ENCODE measurements at regions not wholly inside any gene's neighbourhood (a gene's known extent, or its start where the extent isn't known, plus 50 kb on each side); places are given as distances from the start of the nearest gene placed in this dataset.

DNA sequence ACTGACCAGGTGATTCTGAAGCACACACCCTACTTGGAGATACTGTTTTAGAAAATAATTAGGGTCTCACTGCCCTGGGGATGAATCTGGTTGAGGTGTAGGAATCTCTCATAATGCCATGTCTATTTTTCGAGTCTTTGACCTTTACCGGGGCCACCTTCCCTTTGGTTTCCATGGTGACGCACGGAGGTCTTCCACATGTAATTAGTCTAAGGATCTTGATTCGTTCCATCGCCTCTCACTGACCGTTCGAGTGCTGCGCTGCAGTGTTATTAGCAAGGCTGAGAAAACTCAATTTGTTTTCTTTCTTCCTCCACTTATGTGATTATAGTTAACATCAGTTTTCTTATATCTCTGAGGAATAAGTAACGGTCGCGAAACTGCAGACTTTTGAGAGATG lies 144.3 kb upstream of the SPACA1 start:
- no peak overlapping the region for H3K27ac ChIP-seq (ENCODE audit: insufficient read depth, low read depth, low read length)
- H3K4me2 ChIP-seq (ENCODE audit: insufficient read depth, low read length), result no peak overlapping the region
- no peaks in the 10 kb centered on the region for H3K36me3 ChIP-seq (ENCODE audit: control insufficient read depth in 2 of 2, extremely low read depth in 1 of 2, insufficient read depth in 2 of 2, low read length in 2 of 2)
- no peaks in the 10 kb centered on the region for H3K9me3 ChIP-seq (replicated peaks; ENCODE audit: control insufficient read depth, insufficient read depth, low read length)
- H4K20me1 ChIP-seq (replicated peaks; ENCODE audit: control insufficient read depth, extremely low read depth, insufficient read depth, low read length), result no peaks in the 10 kb centered on the region
- no peak for TF ChIP-seq EZH2 (IDR thresholded peaks at IDR 0.05; ENCODE audit: borderline replicate concordance, low read depth, low read length, severe bottlenecking)
- no peak for TF ChIP-seq POLR2AphosphoS5 (IDR thresholded peaks at IDR 0.05; ENCODE audit: insufficient read depth, low read depth, low read length)
- TF ChIP-seq, protein P1, sequence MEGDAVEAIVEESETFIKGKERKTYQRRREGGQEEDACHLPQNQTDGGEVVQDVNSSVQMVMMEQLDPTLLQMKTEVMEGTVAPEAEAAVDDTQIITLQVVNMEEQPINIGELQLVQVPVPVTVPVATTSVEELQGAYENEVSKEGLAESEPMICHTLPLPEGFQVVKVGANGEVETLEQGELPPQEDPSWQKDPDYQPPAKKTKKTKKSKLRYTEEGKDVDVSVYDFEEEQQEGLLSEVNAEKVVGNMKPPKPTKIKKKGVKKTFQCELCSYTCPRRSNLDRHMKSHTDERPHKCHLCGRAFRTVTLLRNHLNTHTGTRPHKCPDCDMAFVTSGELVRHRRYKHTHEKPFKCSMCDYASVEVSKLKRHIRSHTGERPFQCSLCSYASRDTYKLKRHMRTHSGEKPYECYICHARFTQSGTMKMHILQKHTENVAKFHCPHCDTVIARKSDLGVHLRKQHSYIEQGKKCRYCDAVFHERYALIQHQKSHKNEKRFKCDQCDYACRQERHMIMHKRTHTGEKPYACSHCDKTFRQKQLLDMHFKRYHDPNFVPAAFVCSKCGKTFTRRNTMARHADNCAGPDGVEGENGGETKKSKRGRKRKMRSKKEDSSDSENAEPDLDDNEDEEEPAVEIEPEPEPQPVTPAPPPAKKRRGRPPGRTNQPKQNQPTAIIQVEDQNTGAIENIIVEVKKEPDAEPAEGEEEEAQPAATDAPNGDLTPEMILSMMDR (IDR thresholded peaks at IDR 0.05; ENCODE audit: extremely low read depth in 1 of 2, insufficient read depth in 1 of 2, low read depth in 1 of 2, low read length in 2 of 2), result no peak
- no peak for TF ChIP-seq JUN (IDR thresholded peaks at IDR 0.05; ENCODE audit: borderline replicate concordance, insufficient read depth, insufficient read length, low read depth)
- TF ChIP-seq, protein P2, sequence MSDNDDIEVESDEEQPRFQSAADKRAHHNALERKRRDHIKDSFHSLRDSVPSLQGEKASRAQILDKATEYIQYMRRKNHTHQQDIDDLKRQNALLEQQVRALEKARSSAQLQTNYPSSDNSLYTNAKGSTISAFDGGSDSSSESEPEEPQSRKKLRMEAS (IDR thresholded peaks at IDR 0.05; ENCODE audit: insufficient read depth, insufficient read length), result no peak
- intact Hi-C loops (cut with micrococcal nuclease) (no loop called here), dilution Hi-C loops (cut with MboI; ENCODE audit: extremely low pct_ligation_motif_present, low sequenced_read_pairs) (no loop called here)
- H3K4me1 ChIP-seq (ENCODE audit: control insufficient read depth, extremely low read depth, insufficient read depth, low read length), result peaks cover 2% of the 10 kb centered on the region
- H3K4me3 ChIP-seq (replicated peaks in 1 of 3; ENCODE audit: insufficient read depth in 1 of 3, low read depth in 1 of 3, low read length in 3 of 3), result no peak overlapping the region
- H3K27me3 ChIP-seq (ENCODE audit: control insufficient read depth in 2 of 2, insufficient read depth in 2 of 2, low read length in 2 of 2), result no peaks in the 10 kb centered on the region
- no peaks in the 10 kb centered on the region for H3K9me1 ChIP-seq (replicated peaks; ENCODE audit: control insufficient read depth, extremely low read depth, insufficient read depth, low read length)
- H2AFZ ChIP-seq (ENCODE audit: low read depth, low read length), result no peak overlapping the region
- no peak overlapping the region for H3K9ac ChIP-seq (replicated peaks; ENCODE audit: extremely low read depth, insufficient read depth, low read length)
- H3K79me2 ChIP-seq (ENCODE audit: control insufficient read depth, insufficient read depth, low read length), result no peaks in the 10 kb centered on the region
- BruUV-seq (replicated peaks), result no TSS peak
- DNase-seq (ENCODE audit: low read depth, low spot score) (no peak), FAIRE-seq (no peak)
- POLR2A ChIA-PET, result no interaction called here
- CTCF ChIA-PET, result no interaction called here

DNA sequence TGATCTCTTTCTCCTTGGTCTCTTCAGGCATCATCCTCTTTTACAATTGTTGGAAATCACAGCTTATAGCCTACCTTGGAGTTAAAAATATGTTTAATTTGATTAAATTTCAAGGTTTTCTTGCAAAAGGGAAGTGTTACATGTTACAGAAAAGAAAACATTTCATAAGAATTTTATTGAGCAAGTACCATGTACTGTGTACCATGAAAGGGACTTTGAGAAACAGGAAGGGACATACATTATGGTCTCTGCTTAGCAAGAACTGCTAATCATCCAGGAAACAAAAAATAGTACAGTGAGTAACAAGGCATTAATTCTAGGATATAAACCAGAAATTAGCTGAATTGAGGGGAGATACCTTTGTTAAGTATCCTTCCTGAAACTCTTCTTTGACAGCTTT lies 145.3 kb upstream of the SPACA1 start:
- dilution Hi-C loops (cut with MboI; ENCODE audit: extremely low pct_ligation_motif_present, low sequenced_read_pairs) (no loop called here), intact Hi-C loops (cut with micrococcal nuclease) (no loop called here)
- Histone ChIP-seq H3K9me1 (replicated peaks; ENCODE audit: control insufficient read depth, extremely low read depth, insufficient read depth, low read length) (no peaks in the 10 kb centered on the region), H3K36me3 (ENCODE audit: control insufficient read depth in 2 of 2, extremely low read depth in 1 of 2, insufficient read depth in 2 of 2, low read length in 2 of 2) (no peaks in the 10 kb centered on the region), H3K4me3 (replicated peaks in 1 of 3; ENCODE audit: insufficient read depth in 1 of 3, low read depth in 1 of 3, low read length in 3 of 3) (no peak overlapping the region), H3K27me3 (ENCODE audit: control insufficient read depth in 2 of 2, insufficient read depth in 2 of 2, low read length in 2 of 2) (no peaks in the 10 kb centered on the region), H3K4me2 (ENCODE audit: insufficient read depth, low read length) (no peak overlapping the region), H3K9ac (replicated peaks; ENCODE audit: extremely low read depth, insufficient read depth, low read length) (no peak overlapping the region), H2AFZ (ENCODE audit: low read depth, low read length) (no peak overlapping the region), H3K79me2 (ENCODE audit: control insufficient read depth, insufficient read depth, low read length) (no peaks in the 10 kb centered on the region), H4K20me1 (replicated peaks; ENCODE audit: control insufficient read depth, extremely low read depth, insufficient read depth, low read length) (no peaks in the 10 kb centered on the region), H3K9me3 (replicated peaks; ENCODE audit: control insufficient read depth, insufficient read depth, low read length) (no peaks in the 10 kb centered on the region), H3K27ac (ENCODE audit: insufficient read depth, low read depth, low read length) (no peak overlapping the region), H3K4me1 (ENCODE audit: control insufficient read depth, extremely low read depth, insufficient read depth, low read length) (no peaks in the 10 kb centered on the region)
- no TSS peak for BruUV-seq (replicated peaks)
- FAIRE-seq (no peak), DNase-seq (ENCODE audit: low read depth, low spot score) (no peak)
- TF ChIP-seq, protein P1 (IDR thresholded peaks at IDR 0.05; ENCODE audit: extremely low read depth in 1 of 2, insufficient read depth in 1 of 2, low read depth in 1 of 2, low read length in 2 of 2), result no peak
- TF ChIP-seq FOS (IDR thresholded peaks at IDR 0.05; ENCODE audit: borderline replicate concordance, insufficient read depth, low read length), result no peak
- no peak for TF ChIP-seq EZH2 (IDR thresholded peaks at IDR 0.05; ENCODE audit: borderline replicate concordance, low read depth, low read length, severe bottlenecking)
- no peak for TF ChIP-seq POLR2AphosphoS5 (IDR thresholded peaks at IDR 0.05; ENCODE audit: insufficient read depth, low read depth, low read length)
- no peak for TF ChIP-seq JUN (IDR thresholded peaks at IDR 0.05; ENCODE audit: borderline replicate concordance, insufficient read depth, insufficient read length, low read depth)
- TF ChIP-seq, protein P2 (IDR thresholded peaks at IDR 0.05; ENCODE audit: insufficient read depth, insufficient read length), result no peak
- no peak for TF ChIP-seq MYC (IDR thresholded peaks at IDR 0.05; ENCODE audit: low read depth, low read length)
- TF ChIP-seq POLR2A (IDR thresholded peaks at IDR 0.05; ENCODE audit: low read depth, low read length), result no peak
- TF ChIP-seq GATA2 (IDR thresholded peaks at IDR 0.05; ENCODE audit: insufficient read depth, insufficient read length, low read depth, low read length), result no peak
- ChIA-PET CTCF (no interaction called here), POLR2A (no interaction called here)
